ENCODE measurements at regions not wholly inside any gene's neighbourhood (a gene's known extent, or its start where the extent isn't known, plus 50 kb on each side); places are given as distances from the start of the nearest gene placed in this dataset.
"Not testable (repeated sequence)": the region's sequence is repeated elsewhere in the genome, so short reads cannot be mapped to it uniquely, and the experiment has no call there.

DNA sequence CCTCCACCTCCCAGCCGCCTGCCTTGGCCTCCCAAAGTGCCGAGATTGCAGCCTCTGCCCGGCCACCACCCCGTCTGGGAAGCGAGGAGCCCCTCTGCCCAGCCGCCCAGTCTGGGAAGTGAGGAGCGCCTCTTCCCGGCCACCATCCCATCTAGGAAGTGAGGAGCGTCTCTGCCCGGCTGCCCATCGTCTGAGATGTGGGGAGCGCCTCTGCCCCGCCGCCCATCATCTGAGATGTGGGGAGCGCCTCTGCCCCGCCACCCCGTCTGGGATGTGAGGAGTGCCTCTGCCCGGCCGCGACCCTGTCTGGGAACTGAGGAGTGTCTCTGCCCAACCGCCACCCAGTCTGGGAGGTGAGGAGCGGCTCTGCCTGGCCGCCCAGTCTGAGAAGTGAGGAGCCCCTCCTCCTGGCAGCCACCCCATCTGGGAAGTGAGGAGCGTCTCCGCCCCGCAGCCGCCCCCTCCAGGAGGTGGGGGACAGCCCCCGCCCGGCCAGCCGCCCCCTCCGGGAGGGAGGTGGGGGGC is 296.3 kb downstream of the HNRNPD start:
- not testable (repeated sequence) for DNase-seq (ENCODE audit: low read depth)

DNA sequence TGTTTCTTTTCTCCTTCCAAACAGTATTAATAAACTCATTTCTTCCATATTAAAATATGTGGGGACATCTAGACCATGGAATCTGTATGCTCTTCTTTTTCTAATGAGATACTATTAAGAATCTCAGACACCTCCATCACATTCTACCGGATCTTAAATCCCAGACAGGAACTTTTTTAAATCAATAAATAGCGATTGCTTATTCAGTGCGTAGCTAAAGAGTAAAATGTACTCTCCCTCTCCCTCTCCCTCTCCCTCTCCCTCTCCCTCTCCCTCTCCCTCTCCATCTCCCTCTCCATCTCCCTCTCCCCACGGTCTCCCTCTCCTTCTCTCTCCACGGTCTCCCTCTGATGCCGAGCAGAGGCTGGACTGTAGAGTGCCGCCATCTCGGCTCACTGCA is 297.0 kb downstream of the HNRNPD start:
- no peak for DNase-seq (ENCODE audit: low read depth)

GRCh38 chr4:82076359-82076758 is 297.4 kb downstream of the HNRNPD start:
- no peak for DNase-seq (ENCODE audit: low read depth)

GRCh38 chr4:82071951-82072350 is 301.8 kb downstream of the HNRNPD start:
- no peak for DNase-seq (ENCODE audit: low read depth)

- DNase-seq (ENCODE audit: low read depth), result no peak
Measured at GRCh38 chr4:82069883-82070638, 303.7 kb downstream of the HNRNPD start.

- DNase-seq (ENCODE audit: low read depth), result no peak
Measured at GRCh38 chr4:82063017-82063416, 310.8 kb downstream of the HNRNPD start.

DNA sequence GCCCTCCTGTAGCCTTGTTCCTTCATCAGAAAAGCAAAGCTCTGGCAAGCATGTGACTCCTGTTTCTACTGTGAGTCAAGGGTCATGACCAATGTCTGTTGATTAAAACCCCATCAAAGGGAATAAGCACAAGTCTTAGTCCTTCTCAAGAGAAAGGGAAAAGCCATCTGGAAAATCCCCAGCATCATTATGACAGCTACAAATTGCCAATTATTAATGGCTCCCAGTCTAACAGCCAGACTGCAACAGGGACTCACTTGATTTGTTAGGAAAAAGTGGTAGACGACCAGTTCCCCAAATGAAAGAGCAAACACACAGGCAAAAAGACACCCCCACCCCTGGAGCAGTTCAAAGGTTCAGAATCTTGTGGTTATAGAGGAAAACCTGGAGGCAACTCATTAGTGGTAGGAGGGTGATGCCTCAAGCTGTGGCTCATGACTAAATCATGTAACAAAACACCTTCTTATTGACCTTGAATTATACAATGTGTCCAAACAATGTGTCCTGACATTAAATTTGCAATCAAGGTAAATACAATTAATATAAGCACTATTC is 315.7 kb downstream of the HNRNPD start:
- no peak for DNase-seq (ENCODE audit: low read depth)

GRCh38 chr4:82055156-82055555 is 318.6 kb downstream of the HNRNPD start:
- no peak for DNase-seq (ENCODE audit: low read depth)

GRCh38 chr4:82053396-82053795 is 320.4 kb downstream of the HNRNPD start:
- DNase-seq (ENCODE audit: low read depth), result no peak

DNA sequence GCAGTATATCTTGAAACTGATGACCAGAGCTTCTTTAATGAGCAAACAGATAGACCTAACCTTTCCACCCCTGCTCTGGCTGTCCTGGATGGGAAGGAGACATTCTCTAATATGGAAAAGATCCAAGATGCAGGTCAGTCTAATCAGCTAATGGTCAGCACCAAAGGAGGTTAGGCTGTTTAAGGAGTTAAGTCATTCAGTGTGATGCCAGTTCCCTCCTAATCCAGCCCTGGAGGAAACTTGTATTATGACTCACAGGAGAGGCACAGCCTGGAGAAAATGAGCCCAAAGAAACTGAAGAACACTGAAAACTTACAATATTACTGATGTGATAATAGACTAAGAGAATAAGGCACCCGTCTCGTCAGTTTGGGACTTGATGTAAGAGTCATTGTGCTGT is 323.0 kb downstream of the HNRNPD start:
- DNase-seq (ENCODE audit: low read depth), result no peak

- no peak for DNase-seq (ENCODE audit: low read depth)
Measured at GRCh38 chr4:82049294-82049693, 324.5 kb downstream of the HNRNPD start.

GRCh38 chr4:82047731-82048130 is 326.1 kb downstream of the HNRNPD start:
- no peak for DNase-seq (ENCODE audit: low read depth)

DNA sequence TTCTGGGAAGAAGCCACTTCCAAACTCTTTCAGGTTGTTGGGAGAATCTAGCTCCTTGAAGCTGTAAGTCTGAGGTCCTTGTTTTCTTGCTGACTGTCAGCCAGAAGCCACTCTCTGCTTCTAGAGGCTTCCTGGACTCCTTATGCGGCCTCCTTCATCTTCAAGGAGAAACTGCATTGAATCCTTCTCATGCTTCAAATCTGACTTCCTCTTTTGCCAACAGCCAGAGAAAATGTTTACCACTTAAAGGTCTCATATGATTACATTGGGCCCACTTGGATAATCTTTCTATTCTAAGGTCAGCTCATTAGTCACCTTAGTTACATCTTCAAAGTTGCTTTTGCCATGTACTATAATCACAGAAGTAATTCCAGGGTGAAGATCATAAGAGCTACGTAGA is 327.0 kb downstream of the HNRNPD start:
- DNase-seq (ENCODE audit: low read depth), result no peak

DNA sequence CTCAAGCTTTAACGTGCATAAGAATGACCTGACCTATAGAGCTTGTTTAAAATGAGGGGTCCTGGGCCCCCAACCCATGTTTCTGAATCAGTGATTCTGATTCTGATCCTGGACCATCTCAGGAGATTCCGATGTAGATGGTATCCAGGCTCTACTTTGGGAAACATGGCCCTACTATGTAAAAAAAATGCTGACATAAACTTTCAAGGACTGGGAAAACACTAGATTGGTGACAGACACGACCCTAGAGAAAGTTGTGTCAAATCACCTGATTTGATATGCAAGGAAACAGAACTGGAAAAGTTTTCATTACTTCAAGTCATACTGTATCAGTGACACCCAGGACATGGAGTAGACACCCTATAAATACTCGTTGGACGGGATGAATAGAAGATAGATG is 328.5 kb downstream of the HNRNPD start:
- DNase-seq (ENCODE audit: low read depth), result no peak

- no peak for DNase-seq (ENCODE audit: low read depth)
Measured at GRCh38 chr4:82044141-82044993, 329.4 kb downstream of the HNRNPD start.

GRCh38 chr4:82043809-82044137 is 330.0 kb downstream of the HNRNPD start:
- DNase-seq (ENCODE audit: low read depth), result no peak

GRCh38 chr4:82043081-82043808 is 330.5 kb downstream of the HNRNPD start:
- DNase-seq (ENCODE audit: low read depth), result no peak

DNA sequence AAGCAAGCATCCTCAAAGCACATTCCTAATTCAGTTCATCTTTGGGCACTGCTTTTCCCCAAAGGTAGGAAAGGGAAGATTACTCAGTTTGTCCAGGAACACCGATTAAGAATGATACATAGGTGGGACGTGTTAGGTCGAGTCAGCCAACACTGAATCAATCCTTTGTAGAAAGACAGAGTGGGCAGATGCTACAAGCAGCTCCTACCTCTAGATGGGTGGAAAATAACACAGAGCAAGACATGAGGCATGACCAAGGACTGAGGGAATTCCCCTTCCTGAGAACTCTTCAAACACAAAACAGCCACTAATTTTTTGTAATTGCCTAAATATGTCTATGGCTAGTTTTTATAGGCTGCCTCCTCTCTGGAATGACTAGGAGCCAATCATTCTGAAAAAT is 331.7 kb downstream of the HNRNPD start:
- DNase-seq (ENCODE audit: low read depth), result no peak

DNA sequence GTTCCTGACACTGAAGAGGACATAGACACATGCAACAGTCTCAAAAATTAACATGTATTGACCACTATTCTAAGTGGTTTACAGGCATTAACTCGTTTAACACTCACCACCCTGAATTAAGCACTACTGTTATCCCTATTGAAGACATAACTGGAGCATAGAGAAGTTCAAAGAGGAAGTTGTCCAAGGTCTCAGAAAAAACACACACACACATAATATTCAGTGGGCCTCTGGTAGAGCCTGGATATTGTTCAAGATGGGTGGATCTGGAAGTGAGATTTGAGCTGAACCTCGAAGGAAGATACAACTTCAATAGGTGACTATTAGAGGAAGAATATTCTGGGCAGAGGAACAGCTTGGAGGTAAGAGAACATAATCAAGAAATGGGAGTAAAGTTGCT is 334.9 kb downstream of the HNRNPD start:
- no peak for DNase-seq (ENCODE audit: low read depth)

DNA sequence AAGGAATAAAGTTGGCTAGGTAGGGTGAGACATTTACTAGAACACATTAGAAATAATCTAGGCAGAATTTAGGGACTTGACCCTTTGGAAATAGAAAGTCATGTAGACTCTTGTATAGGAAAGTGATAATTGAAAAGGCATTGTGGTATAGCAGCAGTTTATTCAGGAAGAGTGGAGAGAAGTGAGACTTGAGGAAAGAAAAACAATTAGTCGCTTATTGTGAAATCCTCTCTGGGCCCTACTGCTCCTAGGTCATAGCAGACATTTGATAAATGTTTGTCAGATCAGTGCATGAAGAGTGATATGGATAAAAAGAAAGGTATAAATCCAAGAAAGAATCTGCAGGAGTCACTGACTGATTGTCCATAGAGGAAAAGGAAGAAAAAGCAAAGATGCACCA is 337.6 kb downstream of the HNRNPD start:
- DNase-seq (ENCODE audit: low read depth), result no peak

- DNase-seq (ENCODE audit: low read depth), result no peak
Measured at GRCh38 chr4:82034878-82035277, 338.9 kb downstream of the HNRNPD start.

DNA sequence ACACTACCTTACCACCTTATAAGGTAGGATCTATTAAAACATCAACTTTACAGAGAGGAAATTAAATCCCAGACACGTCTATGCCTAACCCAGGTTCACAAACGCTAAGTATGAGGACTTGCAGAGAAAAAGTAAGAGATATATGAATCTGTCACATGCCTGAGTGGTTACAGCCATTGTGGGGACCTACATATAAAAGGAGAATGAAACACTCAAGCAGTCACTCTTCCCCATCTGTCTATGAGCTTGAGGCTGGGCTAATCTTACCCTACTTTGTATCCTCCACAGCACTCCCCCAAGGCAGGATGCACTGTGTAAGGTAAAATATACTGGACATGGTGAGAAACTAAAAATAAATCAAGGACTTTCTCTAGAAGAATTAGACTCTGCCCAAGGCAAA is 339.9 kb downstream of the HNRNPD start:
- DNase-seq (ENCODE audit: low read depth), result no peak
